Epithelial cell of esophagus (primary cell): ENCODE measurements at regions not wholly inside any gene's neighbourhood (a gene's known extent, or its start where the extent isn't known, plus 50 kb on each side); places are given as distances from the start of the nearest gene placed in this dataset.
"Not testable (repeated sequence)": the region's sequence is repeated elsewhere in the genome, so short reads cannot be mapped to it uniquely, and the experiment has no call there.

ENCODE experiments used
- DNase-seq: peaks from one replicate; pipeline ENCODE4 v3.0.0; 2010; ENCODE audit warnings: low read depth
- H3K4me3 ChIP-seq: 2 replicates; pipeline ENCODE4 v1.5.1; 2011; ENCODE audit warnings: mild to moderate bottlenecking, low read length, control low read depth
- CTCF ChIP-seq: IDR thresholded peaks from 2 replicates; pipeline ENCODE4 v1.5.1; 2011; ENCODE audit warnings: low read depth, mild to moderate bottlenecking, low read length, control low read depth, inconsistent platforms; ENCODE audit not compliant: insufficient read depth; ENCODE audit errors: missing control alignments

- no peak for DNase-seq
- no peak for TF ChIP-seq CTCF
- no peak overlapping the region for H3K4me3 ChIP-seq
These were observed 897.9 kb upstream of the AUTS2 start for GRCh38 chr7:68700414-68700813.

GRCh38 chr7:68706291-68706690 is 892.0 kb upstream of the AUTS2 start:
- DNase-seq = no peak
- no peak overlapping the region for H3K4me3 ChIP-seq
- TF ChIP-seq CTCF = no peak

DNA sequence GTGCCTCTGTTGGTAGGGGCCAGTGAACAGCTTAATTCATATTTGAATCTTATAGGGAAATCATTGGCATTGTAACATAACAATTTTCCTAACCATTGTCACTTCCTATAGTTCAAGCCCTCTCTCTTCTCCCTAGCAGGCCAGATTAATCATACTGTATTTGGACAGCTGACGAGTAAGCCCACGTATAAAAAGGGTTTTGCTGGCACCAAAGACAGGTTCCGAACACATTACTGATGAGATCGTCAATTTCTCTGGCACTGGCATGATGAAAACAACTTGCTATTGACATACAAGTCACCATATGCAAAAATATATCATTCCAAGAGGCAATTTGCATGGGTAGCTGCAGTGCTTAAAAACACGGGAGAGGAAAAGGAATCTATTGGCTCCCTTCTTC is 891.1 kb upstream of the AUTS2 start:
- TF ChIP-seq CTCF = no peak
- no peak overlapping the region for H3K4me3 ChIP-seq

DNA sequence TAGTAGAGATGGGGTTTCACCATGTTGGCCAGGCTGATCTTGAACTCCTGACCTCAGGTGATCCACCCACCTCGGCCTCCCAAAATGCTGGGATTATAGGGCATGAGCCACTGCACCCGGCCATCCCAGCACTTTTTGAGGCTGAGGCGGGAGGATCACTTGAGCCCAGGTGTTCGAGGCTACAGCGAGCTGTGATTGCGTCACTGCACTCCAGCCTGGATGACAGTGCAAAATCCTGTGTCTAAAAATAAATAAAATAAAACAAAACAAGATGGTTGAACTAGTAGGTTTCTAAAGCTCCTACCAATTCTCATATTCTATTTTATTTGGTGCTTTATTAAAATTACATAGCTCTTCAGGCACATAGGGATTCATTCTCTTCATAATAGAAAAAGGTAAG is 890.3 kb upstream of the AUTS2 start:
- TF ChIP-seq CTCF = no peak
- no peak for DNase-seq
- H3K4me3 ChIP-seq = no peak overlapping the region

More for the DNA sequence above, 891.1 kb upstream of the AUTS2 start:
- DNase-seq = no peak

DNA sequence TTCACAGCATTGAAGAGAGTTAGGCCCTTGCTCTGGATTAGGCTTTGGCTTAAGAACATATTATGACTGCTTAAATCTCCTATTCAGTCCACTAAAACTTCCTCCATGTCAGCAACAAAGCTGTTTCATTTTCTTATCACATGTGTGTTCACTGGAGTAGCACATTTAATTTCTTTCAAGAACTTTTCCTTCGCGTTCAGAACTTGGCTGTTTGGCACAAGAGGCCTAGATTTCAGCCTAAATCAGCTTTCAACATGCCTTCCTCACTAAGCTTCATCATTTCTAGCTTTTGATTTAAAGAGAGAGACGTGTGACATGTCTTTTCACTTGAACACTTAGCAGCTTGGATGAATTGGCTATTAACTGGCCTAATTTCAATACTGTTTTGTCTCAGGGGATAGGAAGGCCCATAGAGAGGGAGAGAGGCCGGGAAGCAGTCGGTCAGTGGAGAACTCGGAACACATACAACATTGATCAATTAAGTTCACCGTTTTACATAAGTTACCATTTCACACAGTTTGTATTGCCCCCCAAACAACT is 885.2 kb upstream of the AUTS2 start:
- DNase-seq = no peak
- H3K4me3 ChIP-seq = no peak overlapping the region
- TF ChIP-seq CTCF = no peak

- not testable (repeated sequence) for H3K4me3 ChIP-seq, DNase-seq
These were observed 884.1 kb upstream of the AUTS2 start for GRCh38 chr7:68714135-68714534.

DNA sequence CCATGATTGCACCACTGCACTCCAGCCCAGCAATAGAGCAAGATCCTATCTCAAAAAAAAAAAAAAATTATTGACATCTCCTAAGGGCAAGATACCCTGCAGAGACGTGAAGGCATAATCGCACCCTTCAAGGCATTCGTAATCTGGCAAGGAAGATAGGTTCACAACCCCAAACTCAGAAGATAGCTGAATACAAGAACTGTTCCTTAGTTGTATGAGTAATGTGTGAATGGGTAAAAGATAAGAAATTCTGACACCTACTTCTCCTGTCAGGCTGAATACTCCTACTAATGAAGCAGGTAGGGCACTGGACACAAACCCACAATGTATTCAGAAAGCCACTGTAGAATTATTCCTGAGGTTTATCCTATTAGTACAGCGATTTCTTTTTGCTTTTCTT is 882.4 kb upstream of the AUTS2 start:
- no peak overlapping the region for H3K4me3 ChIP-seq
- DNase-seq = no peak

More for the DNA sequence above, 882.4 kb upstream of the AUTS2 start:
- no peak for TF ChIP-seq CTCF
